Activated B cell treated with CpG ODN at 0.5 μM for 24 hours (primary cell): ENCODE measurements at regions not wholly inside any gene's neighbourhood (a gene's known extent, or its start where the extent isn't known, plus 50 kb on each side); places are given as distances from the start of the nearest gene placed in this dataset.

Source experiments
- ATAC-seq: fragments of 200-7000 bp; cut with Tn5 transposase; one replicate; pipeline ENCODE4 v1.10.0; 2021; ENCODE audit warnings: low read depth, mild to moderate bottlenecking, moderate library complexity
- CTCF ChIA-PET: fragments of 350-600 bp; sonication (Branson Sonifier 250); formaldehyde crosslinking; loops from one replicate; lab custom pipeline; 2021; ENCODE audit warnings: antibody characterized with exemption; lab: Charles Lee
- POLR2A ChIA-PET: fragments of 350-600 bp; sonication (Branson Sonifier 250); formaldehyde crosslinking; loops from one replicate; lab custom pipeline; 2021; ENCODE audit warnings: antibody characterized with exemption; lab: Charles Lee
- DNase-seq: peaks from one replicate; pipeline ENCODE4 v3.0.0; 2022
- H3K27ac Mint-ChIP-seq: one replicate; pipeline ENCODE4 v1.8.0; 2020; ENCODE audit warnings: mixed read lengths
- H3K27me3 Mint-ChIP-seq: one replicate; pipeline ENCODE4 v1.8.0; 2021; ENCODE audit warnings: mixed read lengths
- H3K36me3 Mint-ChIP-seq: one replicate; pipeline ENCODE4 v1.8.0; 2021; ENCODE audit warnings: low read depth, mixed read lengths
- H3K4me1 Mint-ChIP-seq: one replicate; pipeline ENCODE4 v1.8.0; 2021; ENCODE audit warnings: mixed read lengths
- H3K4me3 Mint-ChIP-seq: one replicate; pipeline ENCODE4 v1.8.0; 2020; ENCODE audit warnings: mild to moderate bottlenecking, mixed read lengths
- H3K9me3 Mint-ChIP-seq: one replicate; pipeline ENCODE4 v1.8.0; 2020; ENCODE audit warnings: mixed read lengths
- intact Hi-C: fragments of 100-400 bp; cut with micrococcal nuclease; formaldehyde crosslinking; loops from one replicate; pipeline ENCODE4 v1.15.1; 2024
- TF ChIP-seq, protein P1 (sequence below): fragments of 200-600 bp; IDR thresholded peaks from one replicate; pipeline ENCODE4 v1.8.0; 2022; ENCODE audit warnings: antibody characterized with exemption, mild to moderate bottlenecking

DNA sequence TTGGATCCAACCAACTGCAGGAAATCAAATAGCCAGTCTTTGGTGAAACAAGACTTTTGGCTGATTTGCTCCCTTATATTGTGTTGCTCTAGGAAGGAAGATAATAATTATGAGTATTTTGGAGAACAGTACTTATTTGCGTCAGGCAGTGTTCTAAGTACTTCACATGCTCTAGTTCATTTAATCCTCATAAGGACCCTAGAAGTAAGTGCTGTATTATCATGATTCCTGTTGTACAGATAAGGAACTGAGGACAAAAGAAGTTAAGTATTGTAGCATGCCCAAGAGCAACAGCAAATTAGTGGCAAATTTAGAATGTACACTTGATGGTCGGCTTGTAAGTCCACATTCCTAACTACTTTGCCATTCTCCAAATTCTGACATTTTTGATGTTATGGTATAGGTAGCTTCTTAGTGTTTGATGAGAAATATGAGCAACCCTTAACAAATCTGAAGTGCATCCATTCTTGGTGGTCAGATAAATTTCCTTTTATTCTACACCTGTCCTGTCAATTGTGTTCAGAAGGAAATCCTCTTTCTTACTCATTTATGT lies 72.0 kb downstream of the SPRY1 start:
- no peaks in the 10 kb centered on the region for H3K27me3 Mint-ChIP-seq
- H3K36me3 Mint-ChIP-seq, result no peaks in the 10 kb centered on the region
- TF ChIP-seq, protein P1, sequence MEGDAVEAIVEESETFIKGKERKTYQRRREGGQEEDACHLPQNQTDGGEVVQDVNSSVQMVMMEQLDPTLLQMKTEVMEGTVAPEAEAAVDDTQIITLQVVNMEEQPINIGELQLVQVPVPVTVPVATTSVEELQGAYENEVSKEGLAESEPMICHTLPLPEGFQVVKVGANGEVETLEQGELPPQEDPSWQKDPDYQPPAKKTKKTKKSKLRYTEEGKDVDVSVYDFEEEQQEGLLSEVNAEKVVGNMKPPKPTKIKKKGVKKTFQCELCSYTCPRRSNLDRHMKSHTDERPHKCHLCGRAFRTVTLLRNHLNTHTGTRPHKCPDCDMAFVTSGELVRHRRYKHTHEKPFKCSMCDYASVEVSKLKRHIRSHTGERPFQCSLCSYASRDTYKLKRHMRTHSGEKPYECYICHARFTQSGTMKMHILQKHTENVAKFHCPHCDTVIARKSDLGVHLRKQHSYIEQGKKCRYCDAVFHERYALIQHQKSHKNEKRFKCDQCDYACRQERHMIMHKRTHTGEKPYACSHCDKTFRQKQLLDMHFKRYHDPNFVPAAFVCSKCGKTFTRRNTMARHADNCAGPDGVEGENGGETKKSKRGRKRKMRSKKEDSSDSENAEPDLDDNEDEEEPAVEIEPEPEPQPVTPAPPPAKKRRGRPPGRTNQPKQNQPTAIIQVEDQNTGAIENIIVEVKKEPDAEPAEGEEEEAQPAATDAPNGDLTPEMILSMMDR, result no peak
- H3K27ac Mint-ChIP-seq, result no peak overlapping the region
- no peaks in the 10 kb centered on the region for H3K9me3 Mint-ChIP-seq
- H3K4me1 Mint-ChIP-seq, result peaks cover 23% of the 10 kb centered on the region
- DNase-seq, result no peak
- H3K4me3 Mint-ChIP-seq, result no peak overlapping the region
- ATAC-seq, result no peak
- ChIA-PET CTCF (no interaction called here), POLR2A (no interaction called here)
- intact Hi-C loops, result no loop called here

DNA sequence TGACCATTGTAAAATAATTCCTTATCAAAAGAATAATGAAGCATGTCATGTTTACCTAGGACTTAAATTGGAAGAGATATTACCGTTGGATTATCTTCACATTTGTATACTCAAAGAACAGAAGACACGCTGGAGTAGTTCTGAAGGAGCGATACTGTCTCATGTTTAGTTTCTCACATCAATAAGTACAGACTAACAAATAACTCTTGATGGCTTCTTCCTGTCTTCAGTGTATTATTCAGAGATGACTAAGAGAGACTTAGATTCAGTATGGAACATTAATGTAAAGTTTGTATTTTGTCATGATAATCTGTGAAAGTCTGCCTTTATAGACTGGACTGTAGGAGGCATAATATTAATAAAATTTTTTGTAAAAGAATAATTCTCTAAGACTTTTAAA lies 72.7 kb downstream of the SPRY1 start:
- no peaks in the 10 kb centered on the region for H3K36me3 Mint-ChIP-seq
- no peak overlapping the region for H3K27ac Mint-ChIP-seq
- no peak overlapping the region for H3K4me3 Mint-ChIP-seq
- ChIA-PET CTCF (no interaction called here), POLR2A (no interaction called here)
- no peak for DNase-seq
- no peaks in the 10 kb centered on the region for H3K27me3 Mint-ChIP-seq
- peaks cover 16% of the 10 kb centered on the region for H3K4me1 Mint-ChIP-seq
- intact Hi-C loops, result no loop called here
- no peaks in the 10 kb centered on the region for H3K9me3 Mint-ChIP-seq
- TF ChIP-seq, protein P1, result no peak
- ATAC-seq, result no peak

DNA sequence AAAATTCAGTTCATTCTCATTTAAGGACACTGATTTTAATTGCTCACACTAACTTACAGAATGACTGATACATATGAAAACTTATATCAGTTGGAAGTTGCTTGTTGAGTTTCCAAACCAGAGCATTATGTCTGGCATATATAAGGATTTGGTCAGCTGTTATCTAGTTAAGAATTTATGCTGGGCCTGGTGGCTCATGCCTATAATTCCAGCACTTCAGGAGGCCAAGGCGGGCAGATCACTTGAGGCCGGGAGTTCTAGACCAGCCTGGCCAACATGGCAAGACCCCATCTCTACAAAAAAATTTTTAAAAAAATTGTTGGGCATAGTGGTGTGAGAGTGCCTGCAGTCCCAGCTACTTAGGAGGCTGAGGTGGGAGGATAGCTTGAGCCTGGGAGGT lies 73.1 kb downstream of the SPRY1 start:
- no peak overlapping the region for H3K27ac Mint-ChIP-seq
- H3K9me3 Mint-ChIP-seq, result no peaks in the 10 kb centered on the region
- DNase-seq (no peak), ATAC-seq (no peak)
- CTCF ChIA-PET, result no interaction called here
- H3K27me3 Mint-ChIP-seq, result no peaks in the 10 kb centered on the region
- intact Hi-C loops, result no loop called here
- no peaks in the 10 kb centered on the region for H3K36me3 Mint-ChIP-seq
- H3K4me1 Mint-ChIP-seq, result peaks cover 13% of the 10 kb centered on the region
- TF ChIP-seq, protein P1, result no peak
- POLR2A ChIA-PET, result no interaction called here
- no peak overlapping the region for H3K4me3 Mint-ChIP-seq

DNA sequence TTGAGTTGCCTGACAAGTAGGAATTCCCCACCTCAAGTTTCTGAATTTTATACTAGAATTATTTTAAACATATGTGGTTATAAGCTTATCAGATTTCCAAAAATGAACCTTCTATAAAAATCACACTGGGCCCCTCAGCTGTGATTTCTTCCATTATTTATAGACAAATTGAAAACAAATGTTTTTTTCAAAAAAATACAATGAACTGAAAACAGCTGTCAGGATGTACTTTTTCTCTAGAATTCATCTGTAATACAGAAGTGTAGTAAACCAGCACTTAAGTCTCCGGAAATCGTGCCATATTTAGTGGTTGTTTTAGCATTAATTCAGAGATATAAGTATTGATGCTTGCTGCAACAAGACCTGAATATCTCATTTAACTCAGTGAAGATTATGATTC lies 74.0 kb downstream of the SPRY1 start:
- H3K4me3 Mint-ChIP-seq, result no peak overlapping the region
- no peaks in the 10 kb centered on the region for H3K36me3 Mint-ChIP-seq
- H3K4me1 Mint-ChIP-seq, result peaks cover 9% of the 10 kb centered on the region
- CTCF ChIA-PET, result no interaction called here
- no peak overlapping the region for H3K27ac Mint-ChIP-seq
- POLR2A ChIA-PET, result no interaction called here
- TF ChIP-seq, protein P1, result no peak
- H3K9me3 Mint-ChIP-seq, result no peaks in the 10 kb centered on the region
- intact Hi-C loops, result no loop called here
- H3K27me3 Mint-ChIP-seq, result no peaks in the 10 kb centered on the region
- ATAC-seq (no peak), DNase-seq (no peak)

DNA sequence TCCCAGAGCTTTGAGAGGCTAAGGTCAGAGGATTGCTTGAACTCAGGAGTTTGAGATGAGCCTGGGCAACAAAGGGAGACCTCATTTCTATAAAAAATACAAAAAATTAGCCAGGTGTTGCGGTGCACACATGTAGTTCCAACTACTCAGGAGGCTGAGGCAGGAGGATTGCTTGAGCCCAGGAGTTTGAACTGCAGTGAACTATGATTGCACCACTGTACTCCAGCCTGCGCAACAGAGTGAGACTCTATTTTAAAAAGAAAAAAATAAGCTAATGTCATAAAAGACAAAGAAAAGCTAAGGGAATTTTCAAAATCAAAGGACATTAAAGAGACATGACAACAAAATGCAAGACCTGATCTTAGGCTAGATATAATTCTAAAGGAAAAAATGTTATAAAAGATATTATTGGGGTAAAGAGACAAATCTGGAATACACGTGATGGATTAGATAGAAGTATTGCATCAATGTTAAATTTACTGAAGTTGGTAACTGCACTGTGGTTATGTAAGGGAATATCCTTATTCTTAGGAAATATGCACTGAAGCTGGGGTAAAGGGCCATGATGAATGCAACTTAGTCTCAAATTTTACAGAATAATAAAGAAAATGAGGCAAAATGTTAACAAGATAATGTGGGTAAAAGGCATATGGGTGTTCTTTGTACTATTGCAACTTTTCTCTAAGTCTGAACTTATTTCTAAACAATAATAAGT lies 75.2 kb downstream of the SPRY1 start:
- TF ChIP-seq, protein P1, result no peak
- Mint-ChIP-seq H3K4me1 (peaks cover 5% of the 10 kb centered on the region), H3K27ac (no peak overlapping the region), H3K36me3 (no peaks in the 10 kb centered on the region), H3K9me3 (no peaks in the 10 kb centered on the region), H3K27me3 (no peaks in the 10 kb centered on the region), H3K4me3 (no peak overlapping the region)
- ATAC-seq (no peak), DNase-seq (no peak)
- CTCF ChIA-PET, result no interaction called here
- POLR2A ChIA-PET, result no interaction called here
- intact Hi-C loops, result no loop called here
